Left cardiac atrium (tissue), 4 donors: ENCODE measurements at regions not wholly inside any gene's neighbourhood (a gene's known extent, or its start where the extent isn't known, plus 50 kb on each side); places are given as distances from the start of the nearest gene placed in this dataset.
A peak's percentile ranks its signal among the peaks of the same experiment; 100 is the strongest.
"Not testable (repeated sequence)": the region's sequence is repeated elsewhere in the genome, so short reads cannot be mapped to it uniquely, and the experiment has no call there.

Experiments used
- ATAC-seq, 2 donors: fragments of 200-7000 bp; cut with Tn5 transposase; one replicate each; pipeline ENCODE4 v1.9.1; 2020; ENCODE audit warnings: mild to moderate bottlenecking in 2 of 2, moderate library complexity in 2 of 2
- DNase-seq: peaks from one replicate; pipeline ENCODE4 v3.0.0-alpha.2; 2020
- intact Hi-C, 2 donors: fragments of 100-400 bp; cut with DNase I; formaldehyde crosslinking; loops; one replicate each; pipeline versions ENCODE4 v1.14.1 to v1.15.1; 2022 to 2023
- donor health status: DM: no; HTN: yes; CAD: no.
- donor health status: DM: no; HTN: yes; CAD: no; lungs with severe emphysema.
- donor health status: DM: yes; HTN: yes; CAD: no.
- donor health status: Dilated cardiomyopathy.

DNA sequence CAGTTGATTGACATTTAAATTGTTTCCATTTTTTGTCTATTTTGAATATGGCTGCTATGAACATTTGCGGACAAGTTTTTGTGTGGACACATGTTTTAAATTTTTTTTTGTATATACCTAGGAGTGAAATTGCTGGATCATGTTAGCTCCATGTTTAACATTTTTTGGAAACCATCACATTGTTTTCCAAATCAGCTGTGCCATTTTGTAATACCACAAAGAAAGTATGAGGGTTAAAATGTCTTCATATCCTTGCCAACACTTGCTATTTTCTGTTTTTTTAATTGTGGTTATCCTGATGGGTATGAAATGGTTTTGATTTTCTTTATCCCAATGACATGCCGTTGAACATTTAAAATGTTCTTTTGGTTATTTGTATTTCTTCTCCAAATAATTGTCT lies 52.1 kb downstream of the CARTPT start:
- intact Hi-C loops: no loop called here
- DNase-seq: no peak
- ATAC-seq: no peak

DNA sequence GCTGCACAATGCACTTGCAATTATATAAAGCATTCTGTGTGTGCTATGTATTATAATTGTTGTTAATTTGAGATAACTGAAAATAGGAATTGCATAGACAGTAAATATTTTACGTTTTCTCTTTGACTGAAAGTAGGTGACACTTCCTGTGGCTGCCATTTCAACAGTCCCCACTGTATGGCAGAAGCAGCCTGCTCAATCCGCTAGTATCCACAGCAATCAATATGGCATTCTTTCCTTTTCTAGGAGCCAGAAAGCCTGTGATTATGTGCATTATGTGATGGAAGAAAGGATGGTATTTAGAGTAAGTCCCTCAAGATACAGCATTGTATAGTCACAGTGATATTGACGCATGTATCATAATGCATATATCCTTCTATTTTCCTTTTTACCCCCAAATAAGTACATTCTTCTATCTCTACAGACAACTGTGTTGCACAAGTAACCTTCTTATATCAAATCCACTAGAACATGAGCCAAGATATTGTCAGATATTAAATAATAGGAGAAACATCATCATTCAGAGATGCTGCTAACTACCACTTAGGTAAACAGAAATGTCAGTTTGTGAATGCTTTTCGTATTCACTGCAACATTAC lies 59.7 kb downstream of the CARTPT start:
- intact Hi-C loops: loop anchor here in 1 of 2 donors (2.0 kb wide), 1 partner anchor 536 kb away; no protein-coding TSS in a partner anchor
- no peak for ATAC-seq
- DNase-seq: no peak

DNA sequence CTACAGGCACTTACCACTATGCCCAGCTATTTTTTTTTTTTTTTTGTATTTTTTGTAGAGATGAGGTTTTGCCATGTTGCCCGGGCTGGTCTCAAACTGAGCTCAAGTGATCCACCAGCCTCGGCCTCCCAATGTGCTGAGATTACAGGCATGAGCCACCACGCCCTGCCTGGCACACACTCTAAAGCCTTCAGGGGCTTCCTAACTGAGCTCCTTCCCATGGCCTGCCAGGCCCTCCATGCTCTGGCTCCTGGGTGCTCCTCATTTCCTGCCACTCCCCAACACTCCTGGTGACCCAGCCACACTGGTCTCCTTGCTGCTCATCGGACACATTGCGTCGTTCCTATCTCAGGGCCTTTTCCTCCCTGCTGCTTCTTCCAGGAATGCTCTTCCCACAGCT lies 61.5 kb downstream of the CARTPT start:
- no peak for ATAC-seq
- DNase-seq: no peak
- intact Hi-C loops: loop anchor here (5.0 to 10.0 kb wide), 2 partner anchors 114 to 237 kb away; no protein-coding TSS in a partner anchor

DNA sequence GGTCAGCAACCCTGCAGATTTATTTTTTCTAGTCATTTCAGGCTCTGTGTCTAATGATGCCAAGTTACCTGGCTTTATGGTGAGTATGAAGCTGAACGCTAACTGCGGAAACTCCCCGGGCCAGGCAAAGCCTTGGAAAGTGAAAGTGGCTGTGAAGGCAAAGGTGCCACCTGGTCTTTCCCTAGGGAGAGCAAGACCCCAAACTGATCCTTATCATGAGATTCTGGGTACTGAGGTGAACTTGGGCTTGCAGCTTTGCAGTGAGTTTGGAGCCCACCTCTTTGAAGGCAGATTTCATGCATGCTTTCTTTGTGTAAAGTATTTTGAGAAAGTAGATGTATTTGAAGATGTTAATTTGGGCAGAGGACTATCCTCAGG lies 63.3 kb downstream of the CARTPT start:
- no peak for DNase-seq
- intact Hi-C loops: loop anchor here (2.0 to 10.0 kb wide), 4 partner anchors 112 to 526 kb away; no protein-coding TSS in a partner anchor
- ATAC-seq: no peak

DNA sequence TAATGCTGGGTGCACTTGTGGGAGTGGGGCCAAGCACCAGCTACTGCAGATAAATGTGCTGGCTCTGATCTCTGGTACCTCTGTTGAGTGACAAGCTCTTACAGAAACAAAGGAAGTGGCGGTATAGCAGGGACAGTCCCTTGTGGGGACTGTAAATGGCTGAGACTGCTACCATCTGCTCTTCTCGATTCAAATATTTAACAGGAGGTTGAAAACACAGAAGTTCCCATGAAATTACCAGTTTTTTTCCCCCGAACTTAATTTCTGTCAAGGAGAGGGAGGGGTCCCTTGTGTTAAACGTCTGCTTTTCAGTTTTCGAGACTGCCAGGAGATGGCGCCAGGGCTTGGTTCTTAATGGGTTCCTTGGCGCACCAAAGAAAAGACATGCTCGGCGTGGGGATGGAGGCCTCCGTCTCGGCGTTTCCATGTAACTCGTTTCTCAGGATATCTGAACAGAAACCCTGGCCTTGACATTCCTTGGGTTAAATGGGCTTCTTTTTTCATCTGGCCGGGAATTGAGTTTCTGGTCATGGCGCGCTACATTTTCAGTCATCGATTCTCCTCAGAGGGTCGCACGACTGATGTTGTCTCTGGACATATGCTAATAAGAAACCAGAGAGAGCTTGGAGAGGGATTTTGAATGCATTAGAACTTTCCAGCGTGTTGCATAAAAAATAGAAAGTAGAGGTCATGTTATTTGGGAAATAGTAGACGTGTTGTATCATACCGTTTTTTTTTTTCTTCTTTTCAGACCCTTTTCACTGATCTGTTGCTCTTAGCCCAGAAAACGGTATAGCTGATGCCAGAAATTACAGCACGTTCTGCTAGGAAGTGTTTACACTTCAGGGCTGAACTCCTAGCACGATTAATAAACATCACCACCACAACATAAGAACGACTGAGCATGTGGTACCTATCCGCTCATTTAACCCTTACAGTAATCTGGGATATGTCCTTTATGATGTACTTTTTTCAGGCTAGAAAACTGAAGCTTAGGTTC lies 64.0 kb downstream of the CARTPT start:
- intact Hi-C loops: loop anchor here (2.0 to 10.0 kb wide), 4 partner anchors 112 to 526 kb away; no protein-coding TSS in a partner anchor
- peak; percentile 86 for DNase-seq
- ATAC-seq: peak; percentile 93 to 94

DNA sequence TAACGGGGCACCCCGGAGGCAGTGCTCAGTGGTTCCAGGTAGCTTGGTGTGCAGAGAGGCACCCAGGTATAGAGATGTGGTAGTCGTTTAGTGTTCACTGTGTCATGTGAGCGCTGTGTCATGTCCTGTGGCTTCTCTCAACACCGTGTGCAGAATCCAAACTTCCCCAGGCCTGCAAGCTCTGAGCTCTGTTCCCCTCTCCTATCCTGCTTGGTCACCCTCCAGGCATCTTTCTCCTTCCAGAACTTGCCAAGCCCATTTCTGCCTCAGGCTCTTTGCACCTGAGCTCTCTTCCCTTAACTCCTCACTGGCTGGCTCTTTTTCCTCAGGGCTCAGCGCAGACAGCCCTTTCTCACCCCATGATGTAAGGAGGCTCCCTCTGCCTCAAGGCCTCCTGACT lies 64.8 kb downstream of the CARTPT start:
- no peak for ATAC-seq
- DNase-seq: no peak
- intact Hi-C loops: loop anchor here (2.0 to 10.0 kb wide), 4 partner anchors 111 to 525 kb away; no protein-coding TSS in a partner anchor

DNA sequence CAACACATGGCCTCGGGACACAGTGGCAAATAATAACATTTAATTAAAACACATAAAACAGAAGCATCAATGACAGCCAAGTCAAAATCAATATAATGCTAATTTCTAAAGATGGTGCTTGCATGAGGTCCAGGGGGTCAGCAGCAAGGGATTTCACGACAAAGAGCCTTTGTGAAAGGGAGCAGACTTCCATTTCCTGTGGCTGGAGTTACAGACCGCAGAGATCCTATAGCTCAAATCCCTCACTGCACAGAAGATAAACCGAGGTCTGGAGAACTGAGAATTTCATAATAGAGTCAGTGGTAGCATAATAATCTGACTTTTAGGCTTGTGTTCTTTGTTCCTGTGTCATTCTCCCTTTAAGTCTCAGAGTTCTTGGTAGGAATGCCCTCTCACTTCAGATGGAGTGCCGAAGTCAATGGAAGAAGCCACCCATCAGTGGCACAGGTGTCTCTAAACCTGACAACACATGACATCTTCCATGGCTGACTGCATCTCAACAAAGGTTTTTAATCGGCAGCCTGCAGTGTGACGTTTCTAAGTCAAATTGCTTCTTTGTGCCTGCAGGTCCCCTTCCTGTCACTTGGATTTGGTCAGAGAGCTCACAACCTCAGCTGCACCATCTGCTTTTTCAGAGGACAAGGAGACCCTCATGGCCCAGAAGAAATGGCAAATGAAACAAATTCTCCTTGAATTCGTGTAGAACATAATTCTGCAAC lies 67.4 kb downstream of the CARTPT start:
- ATAC-seq: no peak
- no peak for DNase-seq
- intact Hi-C loops: loop anchor here in 1 of 2 donors (10.0 kb wide), 1 partner anchor 108 kb away; no protein-coding TSS in a partner anchor

DNA sequence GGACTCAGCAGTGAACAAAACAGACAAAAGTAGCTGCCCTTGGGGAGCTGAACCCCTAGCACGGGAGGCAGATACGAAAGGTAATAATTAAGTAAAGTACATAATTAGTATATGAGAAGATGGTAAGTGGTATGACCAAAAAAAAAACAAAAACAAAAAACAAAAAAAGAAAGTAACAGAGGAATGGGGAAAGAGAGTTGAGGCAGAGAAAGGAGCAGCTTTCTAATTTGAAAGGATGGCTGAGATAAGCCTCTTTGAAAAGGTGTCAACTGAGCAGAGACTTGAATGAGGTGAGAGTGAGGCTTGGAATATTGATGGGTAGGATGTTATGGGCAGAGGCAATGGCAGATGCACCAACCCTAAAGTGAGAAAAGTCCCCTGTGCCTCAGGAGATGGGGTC lies 69.7 kb downstream of the CARTPT start:
- intact Hi-C loops: loop anchor here in 1 of 2 donors (10.0 kb wide), 1 partner anchor 106 kb away; no protein-coding TSS in a partner anchor
- DNase-seq (no peak), ATAC-seq (no peak)

DNA sequence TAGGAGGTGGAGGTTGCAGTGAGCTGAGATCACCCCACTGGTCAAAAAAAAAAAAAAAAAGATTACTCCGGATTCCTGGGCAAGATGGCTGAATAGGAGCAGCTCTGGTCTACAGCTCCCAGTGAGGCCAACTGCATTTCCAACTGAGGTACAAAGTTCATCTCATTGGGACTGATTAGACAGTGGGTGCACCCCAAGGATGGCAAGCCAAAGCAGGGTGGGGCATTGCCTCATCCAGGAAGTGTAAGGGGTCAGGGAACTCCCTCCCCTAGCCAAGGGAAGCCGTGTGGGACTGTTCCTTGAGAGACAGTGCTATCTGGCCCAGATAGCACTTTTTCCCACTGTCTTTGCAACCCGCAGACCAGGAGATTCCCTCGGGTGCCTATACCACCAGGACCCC lies 70.7 kb downstream of the CARTPT start:
- no peak for ATAC-seq
- intact Hi-C loops: loop anchor here in 1 of 2 donors (10.0 kb wide), 1 partner anchor 105 kb away; no protein-coding TSS in a partner anchor
- DNase-seq: no peak

DNA sequence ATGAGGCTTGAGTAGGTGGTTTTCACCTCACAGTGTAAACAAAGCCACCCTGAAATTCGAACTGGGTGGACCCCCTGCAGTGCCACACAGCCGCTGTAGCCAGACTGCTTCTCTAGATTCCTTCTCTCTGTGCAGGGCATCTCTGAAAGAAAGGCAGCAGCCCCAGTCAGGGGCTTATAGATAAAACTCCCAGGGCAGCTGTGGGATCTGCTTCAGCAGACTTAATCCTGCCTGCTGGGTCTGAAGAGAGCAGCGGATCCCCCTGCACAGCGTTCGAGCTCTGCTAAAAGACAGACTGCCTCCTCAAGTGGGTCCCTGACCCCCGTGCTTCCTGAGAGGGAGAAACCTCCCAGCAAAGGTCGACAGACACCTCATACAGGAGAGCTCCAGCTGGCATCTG lies 71.4 kb downstream of the CARTPT start:
- DNase-seq (no peak), ATAC-seq (no peak)
- intact Hi-C loops: no loop called here

DNA sequence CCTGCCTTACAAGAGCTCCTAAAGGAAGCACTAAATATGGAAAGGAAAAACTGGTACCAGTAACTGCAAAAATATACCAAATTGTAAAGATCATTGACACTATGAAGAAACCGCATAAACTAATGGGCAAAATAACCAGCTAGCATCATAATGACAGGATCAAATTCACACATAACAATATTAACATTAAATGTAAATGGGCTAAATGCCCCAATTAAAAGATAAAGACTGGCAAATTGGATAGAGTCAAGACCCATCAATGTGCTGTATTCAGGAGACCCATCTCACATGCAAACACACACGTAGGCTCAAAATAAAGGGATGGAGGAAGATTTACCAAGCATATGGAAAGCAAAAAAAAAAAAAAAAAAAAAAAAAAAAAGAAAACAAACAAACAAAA lies 73.0 kb downstream of the CARTPT start:
- DNase-seq, ATAC-seq, intact Hi-C loops: not testable (repeated sequence)

DNA sequence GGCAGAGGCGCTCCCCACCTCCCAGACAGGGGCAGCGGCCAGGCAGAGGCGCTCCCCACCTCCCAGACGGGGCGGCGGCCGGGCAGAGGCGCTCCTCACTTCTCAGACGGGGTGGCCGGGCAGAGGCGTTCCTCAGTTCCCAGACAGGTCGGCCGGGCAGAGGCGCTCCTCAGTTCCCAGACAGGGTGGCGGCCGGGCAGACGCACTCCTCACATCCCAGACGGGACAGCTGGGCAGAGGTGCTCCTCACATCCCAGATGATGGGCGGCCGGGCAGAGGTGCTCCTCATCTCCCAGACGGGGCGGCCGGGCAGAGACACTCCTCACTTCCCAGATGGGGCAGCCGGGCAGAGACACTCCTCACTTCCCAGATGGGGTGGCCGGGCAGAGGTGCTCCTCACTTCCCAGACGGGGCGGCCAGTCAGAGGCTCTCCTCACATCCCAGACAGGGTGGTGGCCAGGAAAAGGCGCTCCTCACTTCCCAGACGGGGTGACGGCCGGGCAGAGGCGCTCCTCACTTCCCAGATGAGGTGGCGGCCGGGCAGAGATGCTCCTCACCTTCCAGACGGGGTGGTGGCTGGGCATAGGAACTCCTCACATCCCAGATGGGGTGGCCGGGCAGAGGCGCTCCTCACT lies 75.1 kb downstream of the CARTPT start:
- ATAC-seq (no peak), DNase-seq (no peak)
- intact Hi-C loops: no loop called here

DNA sequence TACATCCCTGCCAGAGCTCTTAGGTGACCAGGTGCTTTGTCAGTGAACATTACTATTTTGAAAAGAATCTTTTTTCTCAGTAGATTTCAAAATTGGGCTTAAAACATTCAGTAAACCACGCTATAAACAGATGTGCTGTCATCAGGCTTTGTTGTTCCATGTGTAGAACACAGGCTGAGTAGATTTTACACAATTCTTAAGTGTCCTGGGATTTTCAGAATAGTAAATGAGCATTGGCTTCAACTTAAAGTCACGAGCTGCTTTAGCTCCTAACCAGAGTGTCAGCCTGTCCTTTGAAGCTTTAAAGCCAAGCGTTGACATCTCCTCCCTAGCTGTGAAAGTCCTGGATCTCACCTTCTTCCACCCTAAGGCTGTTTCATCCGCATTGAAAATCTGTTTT lies 83.6 kb downstream of the CARTPT start:
- ATAC-seq (no peak), DNase-seq (no peak)
- intact Hi-C loops: no loop called here

DNA sequence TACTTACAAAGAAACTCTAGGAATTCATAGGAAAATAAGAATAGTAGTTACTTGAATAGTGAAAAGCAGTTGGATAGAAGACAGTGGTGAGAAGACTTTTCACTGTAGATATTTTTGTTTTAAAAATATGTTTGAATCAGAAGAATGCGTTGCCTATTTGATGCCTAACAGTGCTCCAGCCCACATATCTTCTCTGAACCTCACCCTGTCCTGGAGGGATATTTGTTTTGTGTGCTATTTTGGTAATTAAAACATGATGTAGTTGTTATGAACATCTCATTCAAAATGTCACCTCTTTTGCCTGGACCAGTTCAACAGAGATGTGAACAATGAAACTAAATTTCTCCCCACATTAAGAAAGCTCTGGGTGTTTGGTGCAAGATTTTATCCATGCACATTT lies 87.6 kb downstream of the CARTPT start:
- ATAC-seq (no peak), DNase-seq (no peak)
- intact Hi-C loops: no loop called here

DNA sequence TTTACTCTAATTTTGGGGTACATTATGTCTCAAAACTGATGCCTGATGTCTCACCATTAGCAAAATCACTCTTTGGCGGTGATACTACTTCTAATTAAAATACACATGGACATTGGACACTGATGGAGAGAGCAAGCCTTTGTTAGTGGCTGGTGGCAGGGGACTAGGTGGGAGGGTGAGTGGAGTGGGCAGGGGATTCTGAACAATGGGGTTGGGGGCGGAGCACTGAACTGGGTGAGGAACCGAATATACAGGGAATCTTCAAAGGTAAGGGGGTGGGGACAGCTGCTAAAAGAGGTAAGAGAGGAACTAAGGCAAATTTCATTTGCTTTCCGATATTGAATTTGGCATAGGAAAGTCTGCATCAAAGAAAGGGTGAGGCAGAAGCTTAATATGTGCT lies 88.8 kb downstream of the CARTPT start:
- DNase-seq: no peak
- no peak for ATAC-seq
- intact Hi-C loops: no loop called here

DNA sequence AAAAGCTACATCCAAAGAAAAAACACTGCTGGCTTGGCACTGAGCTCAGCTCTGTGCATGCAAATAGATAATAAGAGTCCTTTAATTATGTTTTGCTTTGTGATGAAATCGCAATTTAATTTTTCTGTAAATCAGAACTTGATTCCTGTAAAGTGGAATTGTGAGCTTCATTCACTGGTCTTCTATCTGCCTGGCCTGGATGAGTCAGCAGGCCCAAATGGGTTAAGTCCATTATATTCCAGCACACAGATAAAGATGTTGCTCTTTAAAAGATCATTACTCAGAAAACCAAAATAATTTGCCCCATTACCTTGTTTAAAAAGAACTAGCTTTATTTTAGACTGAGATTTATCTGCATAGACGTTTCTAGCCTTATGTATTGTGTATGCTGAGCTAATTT lies 90.4 kb downstream of the CARTPT start:
- intact Hi-C loops: no loop called here
- ATAC-seq: peak in 1 of 2 donors; percentile 22

DNA sequence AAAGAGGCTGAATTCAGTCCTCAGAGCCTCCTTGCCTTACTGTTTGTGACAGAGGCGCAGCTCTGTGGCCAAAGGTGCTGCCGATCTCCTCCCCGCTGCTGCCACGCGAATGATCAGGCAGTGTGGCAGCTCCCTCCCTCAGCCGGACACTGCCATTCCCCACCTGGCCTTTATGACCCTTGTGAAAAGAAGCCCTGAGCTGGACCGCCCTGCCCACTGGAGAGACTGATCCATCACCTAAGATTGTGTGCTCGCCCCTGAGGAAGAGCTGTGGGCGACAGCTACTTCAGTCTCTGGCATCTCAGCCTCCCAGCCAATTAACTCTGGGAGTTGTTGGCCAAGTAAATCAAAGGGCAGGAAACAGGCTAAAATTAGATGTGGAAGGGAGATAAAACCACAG lies 90.9 kb downstream of the CARTPT start:
- intact Hi-C loops: no loop called here
- DNase-seq (no peak), ATAC-seq (peak; percentile 54 to 75)

More for the DNA sequence above, 90.4 kb downstream of the CARTPT start:
- DNase-seq: no peak

DNA sequence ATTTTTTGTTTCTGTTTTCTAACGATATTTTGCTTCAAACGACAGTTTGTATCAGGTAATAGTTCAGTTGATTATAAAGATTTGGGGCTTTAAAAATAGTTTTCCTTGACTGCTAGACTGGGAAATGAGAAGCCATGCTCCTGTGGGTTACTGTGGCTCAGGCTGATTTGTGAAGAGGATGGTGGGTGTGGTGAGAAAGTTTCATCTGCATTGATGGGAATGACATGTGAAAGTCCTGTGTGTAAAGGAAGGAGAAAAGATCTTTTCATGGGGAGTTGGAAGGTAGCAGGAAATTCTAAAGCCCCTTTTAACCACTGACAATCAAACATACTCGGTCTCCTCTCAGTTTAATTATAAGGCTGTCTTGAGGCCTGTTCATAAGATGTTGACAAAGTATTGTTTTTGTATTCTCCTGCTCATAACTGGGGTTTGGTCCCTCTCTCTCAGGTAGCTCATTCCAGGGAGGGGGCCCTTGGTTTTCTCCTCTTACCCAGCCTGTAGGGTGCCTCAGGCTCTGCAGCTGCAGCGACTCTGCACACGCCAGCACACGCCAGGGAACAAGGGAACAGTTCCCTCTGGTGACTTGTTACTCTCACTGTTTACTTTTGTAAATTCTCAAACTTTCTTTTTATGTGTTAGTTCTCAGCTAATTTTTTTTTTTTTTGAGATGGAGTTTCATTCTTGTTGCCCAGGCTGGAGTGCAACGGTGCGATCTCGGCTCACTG lies 91.6 kb downstream of the CARTPT start:
- DNase-seq (no peak), ATAC-seq (peak; percentile 41 to 58)
- intact Hi-C loops: no loop called here
